22Rv1 (cell line): ENCODE measurements at regions not wholly inside any gene's neighbourhood (a gene's known extent, or its start where the extent isn't known, plus 50 kb on each side); places are given as distances from the start of the nearest gene placed in this dataset.

Source experiments
- H3K27ac ChIP-seq: fragments of 450-650 bp; 2 replicates; pipeline ENCODE4 v1.5.1; 2017
- ZFX ChIP-seq: fragments of 450-650 bp; IDR thresholded peaks from 2 replicates; pipeline ENCODE4 v1.6.1; 2017; ENCODE audit warnings: antibody characterized with exemption, borderline replicate concordance
- TF ChIP-seq, protein P1 (sequence below): fragments of 450-650 bp; IDR thresholded peaks from 2 replicates; pipeline ENCODE4 v1.5.1; 2017; ENCODE audit warnings: mild to moderate bottlenecking

DNA sequence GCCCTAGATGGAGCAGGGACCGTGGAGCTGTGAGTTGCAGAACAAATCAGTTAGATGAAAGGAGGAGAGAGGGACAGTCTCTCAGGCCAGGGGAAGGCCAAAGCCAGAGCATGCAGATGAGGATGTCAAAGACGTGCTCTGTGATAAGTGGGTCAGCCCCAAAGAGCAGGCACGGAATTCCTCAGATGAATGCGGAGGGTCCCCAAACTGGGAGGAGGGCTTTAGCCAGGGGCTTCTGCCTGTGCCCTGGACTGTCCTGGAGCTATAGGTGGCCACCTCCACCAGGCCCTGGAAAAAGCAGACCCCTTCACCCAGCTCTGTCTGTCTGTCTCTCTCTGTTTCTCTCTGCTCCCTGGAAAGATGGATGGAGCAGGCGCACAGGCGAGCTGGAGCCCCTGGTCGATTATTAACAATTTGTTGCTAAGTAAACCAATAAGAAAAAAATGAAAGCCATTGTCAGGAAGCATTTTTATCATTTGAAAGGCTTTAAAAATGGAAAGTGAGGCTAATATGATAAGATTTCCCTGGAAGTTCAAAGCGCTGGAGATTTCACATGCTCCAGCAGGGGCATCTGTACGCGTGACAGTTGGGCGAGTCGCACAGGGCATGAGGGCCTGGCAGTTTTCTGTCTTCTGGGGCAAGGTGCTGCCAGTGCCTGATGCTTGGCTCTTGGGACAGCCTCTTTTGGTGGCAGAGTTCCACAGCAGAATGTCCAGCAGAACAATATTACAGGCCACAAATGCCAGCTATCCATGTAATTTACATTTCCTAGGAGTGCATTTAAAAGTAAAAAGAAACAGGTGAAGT, 241.0 kb downstream of the GLI2 start:
- no peak overlapping the region for H3K27ac ChIP-seq

DNA sequence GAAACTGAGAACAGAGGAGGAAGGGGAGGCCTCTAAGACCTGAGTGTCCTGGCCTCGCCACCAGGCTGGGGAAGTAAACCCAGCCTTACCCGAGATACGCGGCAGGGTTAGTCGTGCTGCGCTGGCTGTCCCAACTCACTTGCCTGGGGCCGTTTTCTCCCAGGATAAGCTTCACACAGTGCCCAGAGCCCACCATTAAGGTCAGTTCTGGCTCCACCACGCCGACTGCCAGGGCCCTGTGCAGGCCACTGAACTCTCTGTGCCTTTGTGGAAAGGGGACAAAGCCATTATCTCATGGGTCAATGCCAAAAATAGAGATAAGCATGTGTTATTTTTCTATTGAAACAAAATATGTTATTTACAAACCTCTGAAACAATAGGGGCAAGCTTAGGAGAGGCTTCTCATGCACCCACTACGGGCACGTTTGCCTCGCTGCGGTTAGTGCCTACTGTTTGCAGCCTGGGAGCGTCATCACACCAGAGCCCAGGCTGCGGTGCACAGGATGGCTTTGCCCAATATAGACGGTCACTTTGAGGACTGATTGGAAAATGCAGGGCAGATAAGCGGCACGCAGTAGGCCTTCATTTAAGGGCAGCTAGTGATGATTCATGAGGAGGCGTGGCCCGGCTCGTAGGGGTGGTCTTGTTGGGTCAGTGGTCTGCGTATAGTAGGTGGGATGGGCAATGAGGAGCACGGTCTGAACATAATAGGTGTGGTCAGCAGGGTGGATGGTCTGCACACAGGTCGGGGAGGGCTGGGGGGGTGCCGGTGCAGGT, 242.1 kb downstream of the GLI2 start:
- TF ChIP-seq, protein P1, sequence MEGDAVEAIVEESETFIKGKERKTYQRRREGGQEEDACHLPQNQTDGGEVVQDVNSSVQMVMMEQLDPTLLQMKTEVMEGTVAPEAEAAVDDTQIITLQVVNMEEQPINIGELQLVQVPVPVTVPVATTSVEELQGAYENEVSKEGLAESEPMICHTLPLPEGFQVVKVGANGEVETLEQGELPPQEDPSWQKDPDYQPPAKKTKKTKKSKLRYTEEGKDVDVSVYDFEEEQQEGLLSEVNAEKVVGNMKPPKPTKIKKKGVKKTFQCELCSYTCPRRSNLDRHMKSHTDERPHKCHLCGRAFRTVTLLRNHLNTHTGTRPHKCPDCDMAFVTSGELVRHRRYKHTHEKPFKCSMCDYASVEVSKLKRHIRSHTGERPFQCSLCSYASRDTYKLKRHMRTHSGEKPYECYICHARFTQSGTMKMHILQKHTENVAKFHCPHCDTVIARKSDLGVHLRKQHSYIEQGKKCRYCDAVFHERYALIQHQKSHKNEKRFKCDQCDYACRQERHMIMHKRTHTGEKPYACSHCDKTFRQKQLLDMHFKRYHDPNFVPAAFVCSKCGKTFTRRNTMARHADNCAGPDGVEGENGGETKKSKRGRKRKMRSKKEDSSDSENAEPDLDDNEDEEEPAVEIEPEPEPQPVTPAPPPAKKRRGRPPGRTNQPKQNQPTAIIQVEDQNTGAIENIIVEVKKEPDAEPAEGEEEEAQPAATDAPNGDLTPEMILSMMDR: no peak
- TF ChIP-seq ZFX: no peak
- no peak overlapping the region for H3K27ac ChIP-seq

More for the DNA sequence above, 241.0 kb downstream of the GLI2 start:
- TF ChIP-seq, protein P1: no peak
- TF ChIP-seq ZFX: no peak

DNA sequence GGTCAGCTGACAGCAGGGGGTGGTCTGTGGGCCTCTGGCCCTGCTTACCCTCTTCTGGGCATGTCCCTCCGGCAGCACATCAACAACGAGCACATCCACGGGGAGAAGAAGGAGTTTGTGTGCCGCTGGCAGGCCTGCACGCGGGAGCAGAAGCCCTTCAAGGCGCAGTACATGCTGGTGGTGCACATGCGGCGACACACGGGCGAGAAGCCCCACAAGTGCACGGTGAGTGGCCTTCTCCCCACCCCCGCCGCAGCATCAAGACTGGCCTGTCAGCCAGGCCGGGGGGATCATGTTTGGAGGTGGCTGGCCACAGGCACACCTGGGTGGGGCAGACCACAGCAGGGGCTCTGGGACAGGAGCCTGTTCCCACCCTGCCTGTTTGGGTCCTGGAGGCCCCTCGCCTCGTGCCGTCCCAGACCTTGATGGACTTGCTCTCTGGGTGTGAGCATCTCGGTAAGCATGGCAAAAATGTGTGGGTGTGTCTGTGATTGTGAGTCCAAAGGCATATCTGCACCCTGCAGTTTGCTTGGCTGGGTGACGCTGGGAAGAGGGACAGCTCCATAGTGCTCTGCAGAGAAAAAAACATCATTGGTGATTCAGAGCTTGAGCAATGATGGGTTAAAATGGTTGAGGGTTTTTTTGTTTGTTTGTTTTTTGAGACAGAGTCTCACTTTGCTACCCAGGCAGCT, 242.8 kb downstream of the GLI2 start:
- no peak overlapping the region for H3K27ac ChIP-seq
- TF ChIP-seq, protein P1: no peak
- no peak for TF ChIP-seq ZFX

DNA sequence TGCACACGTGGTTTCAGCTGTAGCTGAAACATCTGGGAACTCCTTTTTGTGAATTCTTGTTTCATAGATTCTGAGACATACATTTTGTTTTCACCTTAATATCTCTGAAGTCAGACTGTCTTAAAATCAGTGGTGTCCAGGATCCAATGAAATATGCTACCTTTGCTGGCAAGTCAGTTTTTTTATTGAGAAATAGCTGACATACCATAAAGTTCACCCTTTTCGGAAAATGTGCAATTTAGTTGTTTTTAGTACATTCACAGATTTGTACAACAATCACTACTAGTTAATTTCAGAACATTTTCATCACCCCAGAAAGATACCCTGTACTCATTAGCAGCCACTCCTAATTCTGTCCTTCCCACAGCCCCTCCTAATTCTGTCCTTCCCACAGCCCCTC, 243.7 kb downstream of the GLI2 start:
- H3K27ac ChIP-seq: no peak overlapping the region
- TF ChIP-seq, protein P1: no peak
- TF ChIP-seq ZFX: no peak

DNA sequence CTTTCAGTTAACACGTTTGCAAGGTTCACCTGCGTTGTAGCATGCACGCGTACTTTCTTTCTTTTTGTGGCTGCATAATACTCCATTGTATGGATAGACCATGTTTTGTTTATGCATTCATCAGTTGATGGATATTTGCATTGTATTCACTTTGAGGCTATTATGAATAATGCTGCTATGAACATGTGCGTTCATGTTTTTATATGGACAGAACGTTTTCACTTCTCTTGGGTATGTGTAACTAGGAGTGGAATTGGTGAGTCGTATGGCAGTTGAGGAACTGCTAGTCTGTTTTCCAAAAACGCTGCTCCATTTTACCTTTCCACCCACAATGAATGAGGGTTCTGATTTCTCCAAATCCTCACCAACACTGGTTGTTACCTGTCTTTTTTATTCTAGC, 244.3 kb downstream of the GLI2 start:
- TF ChIP-seq, protein P1: no peak
- no peak for TF ChIP-seq ZFX
- H3K27ac ChIP-seq: no peak overlapping the region

DNA sequence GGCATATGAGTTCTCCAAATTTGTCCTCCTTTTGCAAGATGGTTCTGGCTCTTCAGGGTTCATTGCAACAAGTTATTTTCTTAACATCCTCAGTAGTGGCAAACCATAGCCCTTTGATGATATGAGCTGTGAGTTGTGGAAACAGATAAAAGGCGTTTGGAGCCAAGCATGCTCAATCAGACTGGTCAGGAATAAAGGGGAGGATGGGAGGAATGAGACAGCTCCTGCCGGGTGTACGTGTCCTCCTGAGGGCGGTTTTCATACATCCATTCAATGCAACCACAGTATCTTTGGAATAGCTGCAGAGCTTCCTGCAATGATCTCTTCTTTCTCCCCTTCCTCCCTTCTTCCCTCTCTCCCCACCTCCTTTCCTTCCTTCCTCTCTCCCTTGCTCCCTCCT, 245.8 kb downstream of the GLI2 start:
- no peak for TF ChIP-seq ZFX
- TF ChIP-seq, protein P1: no peak
- H3K27ac ChIP-seq: no peak overlapping the region
